Calu3 (cell line): ENCODE measurements at regions not wholly inside any gene's neighbourhood (a gene's known extent, or its start where the extent isn't known, plus 50 kb on each side); places are given as distances from the start of the nearest gene placed in this dataset.
A peak's percentile ranks its signal among the peaks of the same experiment; 100 is the strongest.

Experiments
- BruUV-seq: library from RNA; stranded (reverse); fragments of 400-500 nt; replicated peaks from 2 replicates; lab custom pipeline; 2021; lab: Mats Ljungman, UMichigan
- CTCF ChIA-PET: fragments of 300-600 bp; sonication (Branson Sonifier 250); formaldehyde crosslinking; loops from one replicate; lab custom pipeline; 2022; ENCODE audit warnings: antibody characterized with exemption; lab: Charles Lee
- DNase-seq: peaks from one replicate; pipeline ENCODE4 v3.0.0; 2022
- H3K27ac Mint-ChIP-seq: one replicate; pipeline ENCODE4 v1.8.0; 2022; ENCODE audit warnings: mixed read lengths; ENCODE audit not compliant: unreplicated experiment
- H3K27me3 Mint-ChIP-seq: one replicate; pipeline ENCODE4 v1.8.0; 2022; ENCODE audit warnings: mixed read lengths; ENCODE audit not compliant: unreplicated experiment
- H3K36me3 Mint-ChIP-seq: one replicate; pipeline ENCODE4 v1.8.0; 2022; ENCODE audit warnings: mild to moderate bottlenecking, moderate library complexity, mixed read lengths; ENCODE audit not compliant: insufficient read depth, unreplicated experiment
- H3K4me1 Mint-ChIP-seq: one replicate; pipeline ENCODE4 v1.8.0; 2022; ENCODE audit warnings: mild to moderate bottlenecking, low read depth, mixed read lengths; ENCODE audit not compliant: unreplicated experiment
- H3K4me3 Mint-ChIP-seq: one replicate; pipeline ENCODE4 v1.8.0; 2022; ENCODE audit warnings: mild to moderate bottlenecking, low read depth, moderate library complexity, mixed read lengths; ENCODE audit not compliant: unreplicated experiment
- H3K9me3 Mint-ChIP-seq: one replicate; pipeline ENCODE4 v1.8.0; 2022; ENCODE audit warnings: low read depth, mixed read lengths; ENCODE audit not compliant: unreplicated experiment
- intact Hi-C: fragments of 100-400 bp; cut with micrococcal nuclease; formaldehyde crosslinking; loops from one replicate; pipeline ENCODE4 v1.10.0; 2022; ENCODE audit not compliant: unreplicated experiment
- TF ChIP-seq, protein P1 (sequence below): fragments of 200-600 bp; IDR thresholded peaks from one replicate; pipeline ENCODE4 v1.8.0; 2022; ENCODE audit warnings: antibody characterized with exemption; ENCODE audit not compliant: unreplicated experiment

DNA sequence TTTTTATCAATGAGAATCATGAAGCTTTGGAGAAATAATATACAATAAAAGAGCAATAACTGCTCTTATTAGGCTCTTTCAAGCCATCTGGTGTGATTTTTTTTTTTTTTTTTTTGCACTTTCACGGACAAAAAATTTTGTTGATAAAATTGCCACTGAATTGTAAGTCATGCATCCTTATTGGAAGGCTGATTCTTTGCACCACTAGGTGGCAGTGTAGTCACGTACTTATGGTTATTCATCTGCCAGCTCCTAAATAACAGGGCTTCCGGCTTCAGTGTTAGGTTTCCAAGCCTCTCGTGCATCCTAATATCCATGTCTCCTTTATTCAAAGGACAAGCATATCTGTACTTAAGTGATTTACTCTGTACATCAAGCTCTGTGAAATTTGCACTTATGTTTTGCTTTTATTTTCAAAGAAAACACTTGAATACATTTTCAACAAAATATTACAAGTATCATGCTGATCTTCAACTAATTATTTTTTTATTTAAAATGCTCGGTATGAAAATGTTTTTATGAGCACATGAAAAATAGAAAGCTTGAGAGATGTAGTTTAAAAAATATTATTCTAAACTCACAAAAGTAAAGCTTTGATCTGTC is 1578.3 kb upstream of the TENM3 start:
- TF ChIP-seq, protein P1, sequence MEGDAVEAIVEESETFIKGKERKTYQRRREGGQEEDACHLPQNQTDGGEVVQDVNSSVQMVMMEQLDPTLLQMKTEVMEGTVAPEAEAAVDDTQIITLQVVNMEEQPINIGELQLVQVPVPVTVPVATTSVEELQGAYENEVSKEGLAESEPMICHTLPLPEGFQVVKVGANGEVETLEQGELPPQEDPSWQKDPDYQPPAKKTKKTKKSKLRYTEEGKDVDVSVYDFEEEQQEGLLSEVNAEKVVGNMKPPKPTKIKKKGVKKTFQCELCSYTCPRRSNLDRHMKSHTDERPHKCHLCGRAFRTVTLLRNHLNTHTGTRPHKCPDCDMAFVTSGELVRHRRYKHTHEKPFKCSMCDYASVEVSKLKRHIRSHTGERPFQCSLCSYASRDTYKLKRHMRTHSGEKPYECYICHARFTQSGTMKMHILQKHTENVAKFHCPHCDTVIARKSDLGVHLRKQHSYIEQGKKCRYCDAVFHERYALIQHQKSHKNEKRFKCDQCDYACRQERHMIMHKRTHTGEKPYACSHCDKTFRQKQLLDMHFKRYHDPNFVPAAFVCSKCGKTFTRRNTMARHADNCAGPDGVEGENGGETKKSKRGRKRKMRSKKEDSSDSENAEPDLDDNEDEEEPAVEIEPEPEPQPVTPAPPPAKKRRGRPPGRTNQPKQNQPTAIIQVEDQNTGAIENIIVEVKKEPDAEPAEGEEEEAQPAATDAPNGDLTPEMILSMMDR, result peak; percentile 18
- no TSS peak for BruUV-seq
- Mint-ChIP-seq H3K27me3 (no peaks in the 10 kb centered on the region), H3K27ac (no peak overlapping the region), H3K4me3 (no peak overlapping the region), H3K4me1 (peaks cover 8% of the 10 kb centered on the region), H3K36me3 (no peaks in the 10 kb centered on the region), H3K9me3 (no peaks in the 10 kb centered on the region)
- intact Hi-C loops, result loop anchor here (1.0 to 10.0 kb wide), 6 partner anchors 167 to 863 kb away; no protein-coding TSS in a partner anchor
- peak; percentile 72 for DNase-seq
- CTCF ChIA-PET, result interaction anchor here (0.6 kb wide), 1 partner anchor 91 kb away, joined by 4 read pairs; no protein-coding TSS in a partner anchor

DNA sequence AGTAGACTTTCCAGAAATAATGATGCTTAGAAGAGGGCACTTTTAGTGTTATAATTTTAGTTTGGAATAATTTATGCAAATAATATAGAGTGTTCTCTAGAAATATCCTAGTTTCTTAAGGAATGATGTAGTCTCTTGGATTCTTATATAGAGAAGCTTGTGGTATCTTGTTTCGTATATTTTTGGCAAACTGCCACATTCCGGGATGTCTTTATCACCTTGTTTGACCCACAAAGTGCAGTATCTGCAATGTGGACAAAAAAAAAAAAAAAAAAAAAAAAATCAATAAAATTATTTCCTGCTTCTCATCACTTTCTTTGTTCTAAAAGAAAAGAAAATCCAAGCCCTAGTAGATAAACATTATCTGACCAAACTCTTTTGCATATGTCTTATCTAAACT is 1577.7 kb upstream of the TENM3 start:
- intact Hi-C loops, result loop anchor here (1.0 to 10.0 kb wide), 6 partner anchors 167 to 863 kb away; no protein-coding TSS in a partner anchor
- H3K9me3 Mint-ChIP-seq, result no peaks in the 10 kb centered on the region
- DNase-seq, result no peak

DNA sequence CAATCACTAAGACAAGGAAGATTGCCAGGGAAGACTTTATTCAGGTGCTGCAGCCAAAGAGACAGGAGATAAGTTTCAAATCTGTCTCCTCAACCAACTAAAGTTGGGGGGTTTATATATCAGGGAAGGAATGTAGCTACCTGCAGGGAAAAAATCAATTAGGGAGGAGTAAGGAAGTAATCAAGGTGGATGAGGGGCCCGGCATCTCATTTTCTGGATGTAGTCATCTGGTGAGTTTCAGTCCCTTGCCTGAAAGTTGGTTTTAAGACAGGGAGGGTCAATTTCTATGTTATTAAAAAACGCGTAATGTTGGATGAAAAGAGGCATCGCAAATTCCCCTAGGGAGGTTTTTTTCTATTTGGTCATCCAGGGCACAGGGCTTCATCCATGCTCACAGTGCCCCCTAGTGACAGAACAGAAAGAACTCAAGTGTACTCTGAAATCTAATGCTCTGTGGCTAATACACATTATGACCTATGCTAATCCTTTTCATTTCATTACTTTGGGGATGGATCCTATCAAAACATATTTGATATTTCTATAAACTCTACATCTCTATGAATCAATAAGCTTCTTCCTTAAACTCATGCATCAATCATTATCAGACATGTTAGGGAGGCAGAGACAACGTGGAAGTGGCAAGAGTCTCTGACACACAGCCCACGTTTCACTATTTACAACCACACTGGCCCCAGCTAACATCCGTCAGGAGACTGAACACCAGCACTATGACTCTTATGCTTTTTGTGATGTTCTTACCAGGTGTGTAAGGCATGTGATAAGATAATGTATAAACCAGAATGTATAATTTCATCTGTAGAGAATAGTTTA is 1577.0 kb upstream of the TENM3 start:
- no peaks in the 10 kb centered on the region for H3K36me3 Mint-ChIP-seq
- H3K9me3 Mint-ChIP-seq, result no peaks in the 10 kb centered on the region
- intact Hi-C loops, result loop anchor here (1.0 to 10.0 kb wide), 7 partner anchors 166 to 862 kb away; no protein-coding TSS in a partner anchor
- CTCF ChIA-PET, result no interaction called here
- peak overlapping the region; percentile 47 for H3K4me3 Mint-ChIP-seq
- H3K4me1 Mint-ChIP-seq, result peaks cover 8% of the 10 kb centered on the region
- TF ChIP-seq, protein P1, result peak; percentile 71
- H3K27me3 Mint-ChIP-seq, result no peaks in the 10 kb centered on the region
- no peak overlapping the region for H3K27ac Mint-ChIP-seq
- DNase-seq, result peak; percentile 56
- no TSS peak for BruUV-seq

More for the DNA sequence above, 1577.7 kb upstream of the TENM3 start:
- Mint-ChIP-seq H3K36me3 (no peaks in the 10 kb centered on the region), H3K4me3 (peak overlapping the region; percentile 47), H3K27ac (no peak overlapping the region), H3K27me3 (no peaks in the 10 kb centered on the region), H3K4me1 (peaks cover 8% of the 10 kb centered on the region)
- BruUV-seq, result no TSS peak
- CTCF ChIA-PET, result interaction anchor here (0.6 kb wide), 1 partner anchor 92 kb away, joined by 4 read pairs; no protein-coding TSS in a partner anchor
- TF ChIP-seq, protein P1, result no peak

DNA sequence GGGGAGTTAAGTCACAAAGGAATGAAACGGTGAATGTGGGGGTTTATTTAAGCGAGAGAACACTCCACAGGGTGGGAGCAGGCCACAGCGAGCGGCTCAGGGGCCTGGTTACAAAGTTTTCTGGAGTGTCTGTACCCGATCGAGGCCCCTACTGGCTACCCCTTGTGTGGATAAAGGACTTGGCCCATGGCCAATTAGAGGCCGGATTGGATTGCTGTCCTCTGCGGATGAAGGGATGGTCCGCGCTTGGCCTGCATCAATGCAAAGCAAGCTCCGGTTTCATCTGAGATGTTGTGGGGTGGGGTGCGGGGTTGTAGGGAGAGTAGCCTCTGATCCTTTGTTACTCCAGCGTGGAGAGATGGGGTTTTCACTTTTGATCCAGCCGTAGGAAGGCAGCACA is 1574.5 kb upstream of the TENM3 start:
- Mint-ChIP-seq H3K27ac (no peak overlapping the region), H3K9me3 (no peaks in the 10 kb centered on the region), H3K4me1 (peaks cover 8% of the 10 kb centered on the region), H3K36me3 (no peaks in the 10 kb centered on the region), H3K4me3 (no peak overlapping the region), H3K27me3 (no peaks in the 10 kb centered on the region)
- intact Hi-C loops, result loop anchor here (5.0 to 10.0 kb wide), 5 partner anchors 164 to 801 kb away; no protein-coding TSS in a partner anchor
- TF ChIP-seq, protein P1, result no peak
- DNase-seq, result no peak
- no TSS peak for BruUV-seq
- CTCF ChIA-PET, result interaction anchor here (0.6 kb wide), 1 partner anchor 143 kb away, joined by 3 read pairs; no protein-coding TSS in a partner anchor
